ENCODE measurements at regions not wholly inside any gene's neighbourhood (a gene's known extent, or its start where the extent isn't known, plus 50 kb on each side); places are given as distances from the start of the nearest gene placed in this dataset.

DNA sequence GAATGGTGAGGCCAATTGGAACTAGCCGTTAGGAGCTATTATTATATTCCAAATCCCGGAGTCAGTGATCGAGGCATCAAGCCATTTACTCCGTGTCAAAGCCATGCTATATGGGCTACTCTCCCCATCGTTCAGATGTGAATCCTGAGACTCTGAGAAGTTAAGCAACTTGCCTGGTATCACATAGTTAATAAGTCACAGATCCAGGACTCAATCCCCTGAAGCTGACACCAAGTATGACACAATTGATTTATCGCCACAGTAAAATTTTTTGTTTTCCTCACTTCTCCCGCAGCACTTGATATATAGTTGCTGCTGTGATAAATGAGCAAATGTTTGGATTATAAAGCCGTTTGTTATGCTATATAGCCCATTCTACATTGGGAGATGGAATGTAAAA lies 50.8 kb upstream of the TSHZ2 start:
- ChIA-PET CTCF (no interaction called here), POLR2A (ENCODE audit: low non-redundant PET) (no interaction called here)
- no peak for DNase-seq (ENCODE audit: low spot score)
- Histone ChIP-seq H3K27me3 (replicated peaks; ENCODE audit: insufficient read depth, low read depth, low read length, poor library complexity) (no peaks in the 10 kb centered on the region), H3K4me3 (ENCODE audit: low read depth, low read length, poor library complexity, severe bottlenecking) (no peak overlapping the region), H3K36me3 (ENCODE audit: insufficient read depth, low read length, poor library complexity, severe bottlenecking) (no peaks in the 10 kb centered on the region), H3K27ac (ENCODE audit: low read depth, low read length, poor library complexity, severe bottlenecking) (no peak overlapping the region), H3K9me3 (ENCODE audit: low read depth, low read length, poor library complexity, severe bottlenecking) (peaks cover under 1% of the 10 kb centered on the region), H3K4me1 (ENCODE audit: insufficient read depth, low read length, poor library complexity, severe bottlenecking) (no peaks in the 10 kb centered on the region)
- BruUV-seq (replicated peaks), result no TSS peak
- intact Hi-C loops (cut with micrococcal nuclease; ENCODE audit: unreplicated experiment), result no loop called here
- no peak for TF ChIP-seq EZH2 (IDR thresholded peaks at IDR 0.05; ENCODE audit: borderline replicate concordance, low read depth, low read length, poor library complexity, severe bottlenecking)
- TF ChIP-seq, protein P1, sequence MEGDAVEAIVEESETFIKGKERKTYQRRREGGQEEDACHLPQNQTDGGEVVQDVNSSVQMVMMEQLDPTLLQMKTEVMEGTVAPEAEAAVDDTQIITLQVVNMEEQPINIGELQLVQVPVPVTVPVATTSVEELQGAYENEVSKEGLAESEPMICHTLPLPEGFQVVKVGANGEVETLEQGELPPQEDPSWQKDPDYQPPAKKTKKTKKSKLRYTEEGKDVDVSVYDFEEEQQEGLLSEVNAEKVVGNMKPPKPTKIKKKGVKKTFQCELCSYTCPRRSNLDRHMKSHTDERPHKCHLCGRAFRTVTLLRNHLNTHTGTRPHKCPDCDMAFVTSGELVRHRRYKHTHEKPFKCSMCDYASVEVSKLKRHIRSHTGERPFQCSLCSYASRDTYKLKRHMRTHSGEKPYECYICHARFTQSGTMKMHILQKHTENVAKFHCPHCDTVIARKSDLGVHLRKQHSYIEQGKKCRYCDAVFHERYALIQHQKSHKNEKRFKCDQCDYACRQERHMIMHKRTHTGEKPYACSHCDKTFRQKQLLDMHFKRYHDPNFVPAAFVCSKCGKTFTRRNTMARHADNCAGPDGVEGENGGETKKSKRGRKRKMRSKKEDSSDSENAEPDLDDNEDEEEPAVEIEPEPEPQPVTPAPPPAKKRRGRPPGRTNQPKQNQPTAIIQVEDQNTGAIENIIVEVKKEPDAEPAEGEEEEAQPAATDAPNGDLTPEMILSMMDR (conservative IDR thresholded peaks at IDR 0.05; ENCODE audit: low read depth, low read length), result no peak

- Histone ChIP-seq H3K4me3 (ENCODE audit: low read depth, low read length, poor library complexity, severe bottlenecking) (no peak overlapping the region), H3K4me1 (ENCODE audit: insufficient read depth, low read length, poor library complexity, severe bottlenecking) (no peaks in the 10 kb centered on the region), H3K27me3 (replicated peaks; ENCODE audit: insufficient read depth, low read depth, low read length, poor library complexity) (no peaks in the 10 kb centered on the region), H3K9me3 (ENCODE audit: low read depth, low read length, poor library complexity, severe bottlenecking) (peaks cover 8% of the 10 kb centered on the region), H3K36me3 (ENCODE audit: insufficient read depth, low read length, poor library complexity, severe bottlenecking) (no peaks in the 10 kb centered on the region), H3K27ac (ENCODE audit: low read depth, low read length, poor library complexity, severe bottlenecking) (no peak overlapping the region)
- ChIA-PET CTCF (no interaction called here), POLR2A (ENCODE audit: low non-redundant PET) (no interaction called here)
- no peak for DNase-seq (ENCODE audit: low spot score)
- no TSS peak for BruUV-seq (replicated peaks)
- intact Hi-C loops (cut with micrococcal nuclease; ENCODE audit: unreplicated experiment), result no loop called here
- TF ChIP-seq, protein P1 (conservative IDR thresholded peaks at IDR 0.05; ENCODE audit: low read depth, low read length), result no peak
- no peak for TF ChIP-seq EZH2 (IDR thresholded peaks at IDR 0.05; ENCODE audit: borderline replicate concordance, low read depth, low read length, poor library complexity, severe bottlenecking)
Observed at GRCh38 chr20:52918311-52918710, 53.8 kb upstream of the TSHZ2 start.

GRCh38 chr20:52915564-52915963 lies 56.6 kb upstream of the TSHZ2 start:
- POLR2A ChIA-PET (ENCODE audit: low non-redundant PET), result no interaction called here
- no peaks in the 10 kb centered on the region for H3K4me1 ChIP-seq (ENCODE audit: insufficient read depth, low read length, poor library complexity, severe bottlenecking)
- no TSS peak for BruUV-seq (replicated peaks)
- H3K4me3 ChIP-seq (ENCODE audit: low read depth, low read length, poor library complexity, severe bottlenecking), result no peak overlapping the region
- H3K27me3 ChIP-seq (replicated peaks; ENCODE audit: insufficient read depth, low read depth, low read length, poor library complexity), result no peaks in the 10 kb centered on the region
- peaks cover 8% of the 10 kb centered on the region for H3K9me3 ChIP-seq (ENCODE audit: low read depth, low read length, poor library complexity, severe bottlenecking)
- intact Hi-C loops (cut with micrococcal nuclease; ENCODE audit: unreplicated experiment), result no loop called here
- no peak for DNase-seq (ENCODE audit: low spot score)
- TF ChIP-seq, protein P1 (conservative IDR thresholded peaks at IDR 0.05; ENCODE audit: low read depth, low read length), result no peak
- TF ChIP-seq EZH2 (IDR thresholded peaks at IDR 0.05; ENCODE audit: borderline replicate concordance, low read depth, low read length, poor library complexity, severe bottlenecking), result no peak
- no peaks in the 10 kb centered on the region for H3K36me3 ChIP-seq (ENCODE audit: insufficient read depth, low read length, poor library complexity, severe bottlenecking)
- H3K27ac ChIP-seq (ENCODE audit: low read depth, low read length, poor library complexity, severe bottlenecking), result no peak overlapping the region
- CTCF ChIA-PET, result no interaction called here
